ENCODE measurements at regions not wholly inside any gene's neighbourhood (a gene's known extent, or its start where the extent isn't known, plus 50 kb on each side); places are given as distances from the start of the nearest gene placed in this dataset.

DNA sequence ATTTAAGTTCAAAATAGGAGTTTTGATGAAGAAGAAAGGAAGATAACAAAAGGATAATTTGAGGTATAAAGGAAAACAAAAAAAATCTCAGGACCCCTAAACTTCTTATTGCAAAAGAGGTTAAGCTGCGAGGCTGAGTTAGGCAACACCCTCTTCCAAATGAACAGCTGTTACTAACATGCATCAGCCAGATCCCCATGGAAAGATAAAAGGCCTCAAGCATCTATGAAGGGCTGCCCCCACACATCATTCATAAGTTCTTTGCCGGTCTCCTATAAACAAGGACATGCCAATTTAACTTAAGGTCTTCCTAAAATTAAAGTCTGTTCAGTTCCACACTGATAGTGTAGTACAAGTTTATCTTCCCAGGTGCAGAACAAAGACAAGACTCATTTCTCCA, 75.8 kb upstream of the IMMP2L start:
- peaks cover 98% of the 10 kb centered on the region for H3K27me3 Mint-ChIP-seq (ENCODE audit: low read depth)
- Histone ChIP-seq H3K9me3 (ENCODE audit: control insufficient read depth, low read depth, low read length) (no peaks in the 10 kb centered on the region), H3K23ac (ENCODE audit: insufficient read length, low read depth, low read length) (no peak overlapping the region), H3K9ac (ENCODE audit: extremely low read depth, insufficient read length, low read length) (no peak overlapping the region), H3K27ac (ENCODE audit: insufficient read length, low read depth, low read length) (no peak overlapping the region), H2BK12ac (ENCODE audit: insufficient read length, low read depth, low read length) (no peak overlapping the region), H3K4me1 (ENCODE audit: insufficient read depth, low read length) (no peaks in the 10 kb centered on the region), H2BK20ac (ENCODE audit: low read depth, low read length, poor library complexity, severe bottlenecking) (no peak overlapping the region), H4K20me1 (ENCODE audit: control insufficient read depth, insufficient read depth, insufficient read length) (no peaks in the 10 kb centered on the region), H3K23me2 (ENCODE audit: insufficient read length, low read depth, low read length, poor library complexity, severe bottlenecking) (no peaks in the 10 kb centered on the region), H2AFZ (ENCODE audit: low read length) (no peak overlapping the region), H2AK5ac (ENCODE audit: insufficient read length, low read length) (no peak overlapping the region), H3K4ac (ENCODE audit: low read depth, low read length) (no peak overlapping the region), H3K79me1 (ENCODE audit: insufficient read depth, low read depth, low read length, poor library complexity, severe bottlenecking) (no peaks in the 10 kb centered on the region), H2BK5ac (ENCODE audit: insufficient read length, low read length) (no peak overlapping the region), H4K5ac (ENCODE audit: insufficient read length, low read depth, low read length) (no peak overlapping the region), H3K27me3 (ENCODE audit: insufficient read depth, low read length) (peaks cover 39% of the 10 kb centered on the region; the same call in 1 of the 2 replicates), H4K91ac (ENCODE audit: insufficient read length, low read depth, low read length) (no peak overlapping the region), H4K8ac (replicated peaks; ENCODE audit: insufficient read length, low read depth, low read length) (no peak overlapping the region), H2BK15ac (ENCODE audit: low read depth, low read length) (no peak overlapping the region), H3T11ph (ENCODE audit: low read length) (no peak overlapping the region), H3K4me2 (ENCODE audit: insufficient read depth, insufficient read length, low read length) (no peak overlapping the region), H2BK120ac (ENCODE audit: low read depth, low read length, poor library complexity, severe bottlenecking) (no peak overlapping the region), H3K14ac (ENCODE audit: insufficient read depth, low read length) (no peak overlapping the region), H3K79me2 (ENCODE audit: insufficient read depth, low read length) (no peaks in the 10 kb centered on the region), H3K56ac (ENCODE audit: insufficient read length, low read depth, low read length) (no peak overlapping the region), H3K18ac (ENCODE audit: insufficient read length, low read depth, low read length) (no peak overlapping the region)
- no peaks in the 10 kb centered on the region; a peak in 2 of 5 replicates for H3K9me3 Mint-ChIP-seq
- WGBS (ENCODE audit: extremely low coverage, insufficient read length, low lambda C conversion rate): no CpG with 5 or more reads among the region's 2 CpGs
- no peak overlapping the region for H3K4me3 Mint-ChIP-seq
- TF ChIP-seq, protein P1, sequence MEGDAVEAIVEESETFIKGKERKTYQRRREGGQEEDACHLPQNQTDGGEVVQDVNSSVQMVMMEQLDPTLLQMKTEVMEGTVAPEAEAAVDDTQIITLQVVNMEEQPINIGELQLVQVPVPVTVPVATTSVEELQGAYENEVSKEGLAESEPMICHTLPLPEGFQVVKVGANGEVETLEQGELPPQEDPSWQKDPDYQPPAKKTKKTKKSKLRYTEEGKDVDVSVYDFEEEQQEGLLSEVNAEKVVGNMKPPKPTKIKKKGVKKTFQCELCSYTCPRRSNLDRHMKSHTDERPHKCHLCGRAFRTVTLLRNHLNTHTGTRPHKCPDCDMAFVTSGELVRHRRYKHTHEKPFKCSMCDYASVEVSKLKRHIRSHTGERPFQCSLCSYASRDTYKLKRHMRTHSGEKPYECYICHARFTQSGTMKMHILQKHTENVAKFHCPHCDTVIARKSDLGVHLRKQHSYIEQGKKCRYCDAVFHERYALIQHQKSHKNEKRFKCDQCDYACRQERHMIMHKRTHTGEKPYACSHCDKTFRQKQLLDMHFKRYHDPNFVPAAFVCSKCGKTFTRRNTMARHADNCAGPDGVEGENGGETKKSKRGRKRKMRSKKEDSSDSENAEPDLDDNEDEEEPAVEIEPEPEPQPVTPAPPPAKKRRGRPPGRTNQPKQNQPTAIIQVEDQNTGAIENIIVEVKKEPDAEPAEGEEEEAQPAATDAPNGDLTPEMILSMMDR (conservative IDR thresholded peaks at IDR 0.05): no peak
- DNase-seq: no peak
- no peaks in the 10 kb centered on the region for H3K36me3 Mint-ChIP-seq (ENCODE audit: insufficient read depth in 1 of 3, low read depth in 3 of 3)
- no peaks in the 10 kb centered on the region for H3K4me1 Mint-ChIP-seq
- no peak overlapping the region for H3K27ac Mint-ChIP-seq
